Fibroblast of skin of right quadriceps (primary cell): ENCODE measurements at regions not wholly inside any gene's neighbourhood (a gene's known extent, or its start where the extent isn't known, plus 50 kb on each side); places are given as distances from the start of the nearest gene placed in this dataset.

Experiments used
- DNase-seq: peaks from one replicate; pipeline ENCODE4 v3.0.0-alpha.2; 2013

GRCh38 chr10:30115626-30115940 lies 56.2 kb upstream of the JCAD start:
- DNase-seq = no peak

DNA sequence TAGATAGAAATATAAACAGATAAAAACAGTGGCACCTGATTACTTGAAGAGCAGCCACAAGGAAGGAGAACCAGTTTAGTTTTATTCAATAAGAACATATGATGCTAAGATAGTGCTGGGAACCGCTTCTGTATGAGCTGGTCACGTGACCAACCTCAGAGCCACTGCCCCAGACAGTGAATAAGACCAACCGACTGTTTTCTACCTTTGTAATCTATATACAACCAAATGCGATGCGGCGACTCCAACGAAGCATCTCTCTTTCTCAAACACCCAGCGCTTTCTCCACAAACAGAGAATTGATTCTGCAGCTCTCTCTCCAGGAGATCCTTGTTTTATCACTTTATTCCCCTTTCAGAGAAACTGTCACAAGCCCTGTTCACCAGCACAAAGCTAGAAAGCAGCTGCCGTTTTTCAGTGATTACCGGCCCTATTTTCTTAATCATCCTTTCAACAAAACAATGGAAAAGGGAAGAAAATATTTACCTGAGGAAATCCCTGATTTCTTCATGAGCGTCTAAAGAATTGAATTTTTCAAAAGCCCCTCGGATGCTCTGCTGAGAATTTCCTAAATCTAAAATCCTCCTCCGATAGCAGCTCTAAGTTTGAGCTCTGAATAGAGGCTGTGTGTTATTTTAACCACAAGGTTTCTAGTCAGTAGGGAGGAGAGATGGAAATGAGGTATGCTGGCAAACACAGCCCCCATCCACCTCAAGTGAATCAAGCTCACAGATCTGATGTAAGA lies 55.7 kb upstream of the JCAD start:
- DNase-seq = peak; percentile 42

DNA sequence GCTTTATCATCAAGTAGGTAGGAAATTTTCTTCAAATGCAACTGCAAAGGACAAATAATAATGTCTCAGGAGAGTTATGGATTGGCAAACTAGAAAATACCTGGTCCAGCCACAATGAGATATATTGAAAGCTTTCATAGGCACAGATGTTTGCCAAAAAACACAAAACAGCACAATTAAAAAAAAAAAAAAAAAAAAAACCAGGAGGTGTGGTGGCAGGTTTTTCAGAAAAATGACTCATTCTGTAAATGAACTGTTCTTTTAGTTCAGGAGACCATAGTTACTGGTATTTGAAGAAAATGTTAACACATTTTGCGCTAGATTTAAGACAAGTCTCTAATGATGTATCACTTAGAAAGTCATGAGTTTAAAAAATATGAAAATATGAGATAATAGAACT lies 55.0 kb upstream of the JCAD start:
- DNase-seq = no peak

DNA sequence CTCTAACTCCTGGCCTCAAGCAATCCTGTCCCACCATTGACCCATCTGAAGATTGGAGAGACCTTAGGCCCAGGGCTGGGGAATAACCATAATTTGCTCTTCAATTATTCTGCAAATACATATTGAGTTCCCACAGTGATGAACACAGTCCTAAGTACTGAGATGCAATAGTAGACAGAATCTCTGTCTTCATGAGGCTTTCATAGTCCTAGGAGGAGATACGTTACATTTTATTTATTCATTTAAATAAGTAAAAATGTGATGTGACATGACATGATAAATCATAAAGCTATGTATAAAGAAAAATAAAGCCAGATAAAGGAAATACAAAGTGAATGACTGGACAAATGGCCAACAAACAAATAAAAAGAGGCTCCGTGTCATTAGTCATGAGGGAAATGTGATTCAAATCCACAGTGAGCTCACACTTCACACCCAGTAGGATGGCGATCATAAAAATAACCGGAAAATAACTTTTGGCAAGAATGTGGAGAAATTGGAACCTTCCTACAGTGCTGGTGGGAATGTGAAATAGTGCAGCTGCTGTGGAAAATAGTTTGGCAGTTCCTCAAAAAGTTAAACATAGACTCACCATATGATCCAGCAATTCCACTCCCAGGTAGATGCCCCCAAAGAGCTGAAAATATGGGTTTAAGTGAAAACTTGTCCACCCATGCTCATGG lies 52.1 kb upstream of the JCAD start:
- peak; percentile 89 for DNase-seq
